ENCODE measurements at regions not wholly inside any gene's neighbourhood (a gene's known extent, or its start where the extent isn't known, plus 50 kb on each side); places are given as distances from the start of the nearest gene placed in this dataset.

- H2AK5ac ChIP-seq (ENCODE audit: low read depth, low read length), result no peak overlapping the region
- no peak overlapping the region for H3K4me3 ChIP-seq (ENCODE audit: insufficient read depth, low read depth, low read length)
- no peak overlapping the region for H2BK120ac ChIP-seq (ENCODE audit: low read depth, low read length)
- H3K4me2 ChIP-seq (ENCODE audit: low read depth, low read length), result no peak overlapping the region
- dilution Hi-C loops (cut with HindIII; ENCODE audit: low sequenced_read_pairs, unreplicated experiment), result no loop called here
- CTCF ChIA-PET, result no interaction called here
- H3K23ac ChIP-seq (ENCODE audit: low read depth, low read length), result no peak overlapping the region
- ATAC-seq (ENCODE audit: low read depth) (no peak), DNase-seq (no peak)
- no peaks in the 10 kb centered on the region for H4K20me1 ChIP-seq (ENCODE audit: insufficient read depth, low read length)
- no peaks in the 10 kb centered on the region for H3K36me3 ChIP-seq (ENCODE audit: control insufficient read depth, insufficient read depth, low read length)
- no peaks in the 10 kb centered on the region for H3K79me1 ChIP-seq (ENCODE audit: low read depth in 1 of 2, low read length in 2 of 2)
- H4K91ac ChIP-seq (ENCODE audit: insufficient read depth, low read depth, low read length), result no peak overlapping the region
- H3K4ac ChIP-seq (ENCODE audit: low read depth, low read length), result no peak overlapping the region
- intact Hi-C loops (cut with micrococcal nuclease), result no loop called here
- TF ChIP-seq MAFK (IDR thresholded peaks at IDR 0.05; ENCODE audit: low read depth, low read length) (no peak), ELK1 (IDR thresholded peaks at IDR 0.05; ENCODE audit: borderline replicate concordance, low read depth, low read length) (no peak), BHLHE40 (IDR thresholded peaks at IDR 0.05; ENCODE audit: low read depth, low read length) (no peak), RAD21 (IDR thresholded peaks at IDR 0.05; ENCODE audit: low read length) (no peak), FOS (IDR thresholded peaks at IDR 0.05; ENCODE audit: low read depth, low read length) (no peak), NFE2L2 (IDR thresholded peaks at IDR 0.05; ENCODE audit: low read depth, low read length) (no peak), CEBPB (IDR thresholded peaks at IDR 0.05; ENCODE audit: low read depth, low read length) (no peak), RFX5 (IDR thresholded peaks at IDR 0.05; ENCODE audit: low read depth, low read length) (no peak), CHD1 (IDR thresholded peaks at IDR 0.05; ENCODE audit: low read depth, low read length) (no peak)
- TF ChIP-seq, protein P1, sequence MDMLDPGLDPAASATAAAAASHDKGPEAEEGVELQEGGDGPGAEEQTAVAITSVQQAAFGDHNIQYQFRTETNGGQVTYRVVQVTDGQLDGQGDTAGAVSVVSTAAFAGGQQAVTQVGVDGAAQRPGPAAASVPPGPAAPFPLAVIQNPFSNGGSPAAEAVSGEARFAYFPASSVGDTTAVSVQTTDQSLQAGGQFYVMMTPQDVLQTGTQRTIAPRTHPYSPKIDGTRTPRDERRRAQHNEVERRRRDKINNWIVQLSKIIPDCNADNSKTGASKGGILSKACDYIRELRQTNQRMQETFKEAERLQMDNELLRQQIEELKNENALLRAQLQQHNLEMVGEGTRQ (IDR thresholded peaks at IDR 0.05; ENCODE audit: low read depth, low read length), result no peak
- H3K27me3 ChIP-seq (ENCODE audit: control insufficient read depth, insufficient read depth, low read length), result no peaks in the 10 kb centered on the region; the same call in 1 of the 2 replicates
- no peak overlapping the region for H3K18ac ChIP-seq (ENCODE audit: low read depth, low read length)
- no peak overlapping the region for H2AFZ ChIP-seq (replicated peaks; ENCODE audit: low read length, poor library complexity)
- H2AK9ac ChIP-seq (replicated peaks; ENCODE audit: low read depth, low read length, poor library complexity), result no peak overlapping the region
- H4K8ac ChIP-seq (ENCODE audit: low read depth in 2 of 2, low read length in 2 of 2), result no peak overlapping the region
- H3K9me3 ChIP-seq (ENCODE audit: control insufficient read depth, insufficient read depth, low read length), result no peaks in the 10 kb centered on the region
- no peaks in the 10 kb centered on the region for H3K9me1 ChIP-seq (ENCODE audit: insufficient read depth, low read length)
- H3K27ac ChIP-seq (ENCODE audit: insufficient read depth, low read length), result no peak overlapping the region
- H3K9ac ChIP-seq (ENCODE audit: low read depth, low read length), result no peak overlapping the region
- H4K5ac ChIP-seq (ENCODE audit: low read depth, low read length), result no peak overlapping the region
- H3K14ac ChIP-seq (replicated peaks; ENCODE audit: low read depth, low read length), result no peak overlapping the region
- H2BK20ac ChIP-seq (ENCODE audit: low read depth, low read length), result no peak overlapping the region
- no peak overlapping the region for H2BK5ac ChIP-seq (ENCODE audit: low read depth, low read length, poor library complexity, severe bottlenecking)
- in situ Hi-C loops (cut with MboI; ENCODE audit: low sequenced_read_pairs), result no loop called here
- WGBS, 2 experiments (ENCODE audit: extremely low coverage in 2 of 2, insufficient read length in 1 of 2), result no CpG with 5 or more reads among the region's 2 CpGs
- no peak overlapping the region for H3K56ac ChIP-seq (ENCODE audit: extremely low read depth, insufficient read depth, low read length)
- H2BK15ac ChIP-seq (ENCODE audit: low read depth, low read length), result no peak overlapping the region
- no peaks in the 10 kb centered on the region for H3K4me1 ChIP-seq (ENCODE audit: control insufficient read depth, insufficient read depth, low read length)
- POLR2A ChIA-PET (ENCODE audit: unreplicated experiment), result no interaction called here
- BruUV-seq (replicated peaks), result no TSS peak
These were observed 84.8 kb upstream of the ATP1A1 start for GRCh38 chr1:116288201-116288598.
